ENCODE measurements at regions not wholly inside any gene's neighbourhood (a gene's known extent, or its start where the extent isn't known, plus 50 kb on each side); places are given as distances from the start of the nearest gene placed in this dataset.
A peak's percentile ranks its signal among the peaks of the same experiment; 100 is the strongest.

- Mint-ChIP-seq H3K9me3 (peaks cover 2% of the 10 kb centered on the region), H3K4me1 (peaks cover 6% of the 10 kb centered on the region), H3K27ac (no peak overlapping the region), H3K36me3 (no peaks in the 10 kb centered on the region), H3K4me3 (no peak overlapping the region), H3K27me3 (ENCODE audit: insufficient read depth, low read depth) (peaks cover 3% of the 10 kb centered on the region)
- no peaks in the 10 kb centered on the region for H3K9me3 ChIP-seq (ENCODE audit: low read depth)
- no peaks in the 10 kb centered on the region for H3K36me3 ChIP-seq
- H3K4me2 ChIP-seq, result no peak overlapping the region
- no peaks in the 10 kb centered on the region for H3K4me1 ChIP-seq
- no peak overlapping the region for H3K27ac ChIP-seq
- H2AFZ ChIP-seq (replicated peaks), result no peak overlapping the region
- no peaks in the 10 kb centered on the region for H3F3A ChIP-seq (ENCODE audit: low read depth)
- TF ChIP-seq EZH2 (IDR thresholded peaks at IDR 0.05) (no peak), CTCF (IDR thresholded peaks at IDR 0.05) (no peak), EZH2phosphoT487 (IDR thresholded peaks at IDR 0.05) (no peak)
- DNase-seq (ENCODE audit: low spot score), result no peak
- no peak overlapping the region for H3K4me3 ChIP-seq
- H4K20me1 ChIP-seq (ENCODE audit: low read depth), result no peaks in the 10 kb centered on the region
- no peak overlapping the region for H3K9ac ChIP-seq
- no peaks in the 10 kb centered on the region for H3K79me2 ChIP-seq (ENCODE audit: low read depth)
- no peaks in the 10 kb centered on the region for H3K27me3 ChIP-seq
These were observed 64.7 kb upstream of the JAZF1 start for GRCh38 chr7:28245123-28245878.

- Histone ChIP-seq H3K79me2 (ENCODE audit: low read depth) (no peaks in the 10 kb centered on the region), H3K9ac (no peak overlapping the region)
These were observed 66.4 kb upstream of the JAZF1 start for GRCh38 chr7:28246921-28247461.

GRCh38 chr7:28258240-28258639 is 77.6 kb upstream of the JAZF1 start:
- no peaks in the 10 kb centered on the region for H4K20me1 ChIP-seq (ENCODE audit: low read depth)
- Mint-ChIP-seq H3K4me3 (no peak overlapping the region), H3K9me3 (no peaks in the 10 kb centered on the region), H3K27ac (no peak overlapping the region), H3K27me3 (ENCODE audit: insufficient read depth, low read depth) (peaks cover 2% of the 10 kb centered on the region), H3K4me1 (no peaks in the 10 kb centered on the region), H3K36me3 (no peaks in the 10 kb centered on the region)
- H3K9me3 ChIP-seq (ENCODE audit: low read depth), result no peaks in the 10 kb centered on the region
- no peak overlapping the region for H3K4me2 ChIP-seq
- no peak overlapping the region for H3K27ac ChIP-seq
- no peaks in the 10 kb centered on the region for H3K79me2 ChIP-seq (ENCODE audit: low read depth)
- no peaks in the 10 kb centered on the region for H3K27me3 ChIP-seq
- no peaks in the 10 kb centered on the region for H3K4me1 ChIP-seq
- no peak overlapping the region for H3K4me3 ChIP-seq
- peak overlapping the region; percentile 50 for H2AFZ ChIP-seq (replicated peaks)
- H3K36me3 ChIP-seq, result no peaks in the 10 kb centered on the region
- H3K9ac ChIP-seq, result no peak overlapping the region
- no peaks in the 10 kb centered on the region for H3F3A ChIP-seq (ENCODE audit: low read depth)
- no peak for DNase-seq (ENCODE audit: low spot score)
- TF ChIP-seq EZH2 (IDR thresholded peaks at IDR 0.05) (no peak), CTCF (IDR thresholded peaks at IDR 0.05) (no peak), EZH2phosphoT487 (IDR thresholded peaks at IDR 0.05) (no peak)

More at GRCh38 chr7:28246921-28247461, 66.4 kb upstream of the JAZF1 start:
- H3K9me3 Mint-ChIP-seq, result peaks cover 2% of the 10 kb centered on the region
- no peak for DNase-seq (ENCODE audit: low spot score)
- H3K4me1 Mint-ChIP-seq, result peaks cover 6% of the 10 kb centered on the region
- no peaks in the 10 kb centered on the region for H3K36me3 Mint-ChIP-seq
- no peak overlapping the region for H3K27ac Mint-ChIP-seq
- no peaks in the 10 kb centered on the region for H4K20me1 ChIP-seq (ENCODE audit: low read depth)
- TF ChIP-seq CTCF (IDR thresholded peaks at IDR 0.05) (no peak), EZH2 (IDR thresholded peaks at IDR 0.05) (no peak), EZH2phosphoT487 (IDR thresholded peaks at IDR 0.05) (no peak)
- H3F3A ChIP-seq (ENCODE audit: low read depth), result no peaks in the 10 kb centered on the region
- no peak overlapping the region for H3K4me3 ChIP-seq
- no peak overlapping the region for H3K27ac ChIP-seq
- no peak overlapping the region for H3K4me2 ChIP-seq
- H3K36me3 ChIP-seq, result no peaks in the 10 kb centered on the region
- H3K4me3 Mint-ChIP-seq, result no peak overlapping the region
- H3K27me3 Mint-ChIP-seq (ENCODE audit: insufficient read depth, low read depth), result peaks cover 3% of the 10 kb centered on the region
- H3K9me3 ChIP-seq (ENCODE audit: low read depth), result no peaks in the 10 kb centered on the region
- no peaks in the 10 kb centered on the region for H3K4me1 ChIP-seq
- no peaks in the 10 kb centered on the region for H3K27me3 ChIP-seq
- peak overlapping the region; percentile 27 for H2AFZ ChIP-seq (replicated peaks)

Measured in neural progenitor cell (in vitro differentiated cells).